Aorta (tissue), 5 donors: ENCODE measurements at regions not wholly inside any gene's neighbourhood (a gene's known extent, or its start where the extent isn't known, plus 50 kb on each side); places are given as distances from the start of the nearest gene placed in this dataset.
A peak's percentile ranks its signal among the peaks of the same experiment; 100 is the strongest.

ENCODE experiments used
- ATAC-seq: fragments of 200-7000 bp; cut with Tn5 transposase; one replicate; pipeline ENCODE4 v1.9.1; 2022; ENCODE audit warnings: moderate library complexity; ENCODE audit not compliant: low FRiP score
- DNase-seq, 2 donors: peaks; one replicate each; pipeline ENCODE4 v3.0.0-alpha.2; 2020
- H3K27ac ChIP-seq, 2 donors: one replicate each; pipeline ENCODE4 v1.5.1; 2013; ENCODE audit warnings: low read length in 2 of 2, mild to moderate bottlenecking in 2 of 2, moderate library complexity in 2 of 2, control low read depth in 1 of 2, inconsistent platforms in 1 of 2, low read depth in 1 of 2
- H3K27me3 ChIP-seq, 2 donors: one replicate each; pipeline ENCODE4 v1.6.1; 2013; ENCODE audit warnings: control low read depth in 1 of 2, low read length in 1 of 2, mild to moderate bottlenecking in 1 of 2, moderate library complexity in 1 of 2; ENCODE audit not compliant: insufficient read depth in 2 of 2, control insufficient read depth in 1 of 2
- H3K36me3 ChIP-seq, 2 donors: one replicate each; pipeline ENCODE4 v1.6.1; 2013; ENCODE audit warnings: control low read depth in 1 of 2, low read length in 1 of 2, mild to moderate bottlenecking in 1 of 2; ENCODE audit not compliant: insufficient read depth in 2 of 2, control insufficient read depth in 1 of 2
- H3K4me1 ChIP-seq, 2 donors: one replicate each; pipeline ENCODE4 v1.6.1; 2013; ENCODE audit warnings: low read length in 2 of 2, control low read depth in 1 of 2, mild to moderate bottlenecking in 1 of 2, moderate library complexity in 1 of 2; ENCODE audit not compliant: insufficient read depth in 2 of 2, control insufficient read depth in 1 of 2
- H3K4me3 ChIP-seq, 2 donors: one replicate each; pipeline ENCODE4 v1.5.1; 2013; ENCODE audit warnings: low read length in 2 of 2, control low read depth in 1 of 2, mild to moderate bottlenecking in 1 of 2
- H3K9me3 ChIP-seq: one replicate; pipeline ENCODE4 v1.6.1; 2013; ENCODE audit warnings: mild to moderate bottlenecking, low read length; ENCODE audit not compliant: control insufficient read depth
- WGBS, 2 donors: extraction: QIAGEN DNeasy Blood & Tissue Kit; methylation state at CpG; one replicate each; pipeline ENCODE4 v1.1.7; 2013; 5-methylcytosine and 5-hydroxymethylcytosine counted together
- intact Hi-C, 2 donors: fragments of 100-400 bp; cut with DNase I; formaldehyde crosslinking; loops; one replicate each; pipeline versions ENCODE4 v1.14.2 to v1.15.0; 2022
- donor health status: healthy with polysubstance abuse.
- donor health status: Bipolar disorder and iron deficiency.
- donor health status: DM: no; HTN: no; CAD: no.
- donor health status: DM: no; HTN: no; CAD: no.
- donor health status: DM: yes; HTN: yes; CAD: no.

- ATAC-seq (no peak), DNase-seq (no peak)
- no peak overlapping the region for H3K27ac ChIP-seq
- 86 to 93% methylated on average over 3 of the region's 3 CpGs for WGBS, 2 donors
- H3K9me3 ChIP-seq = no peaks in the 10 kb centered on the region
- intact Hi-C loops = no loop called here
- H3K36me3 ChIP-seq = peaks cover 0 to 2% of the 10 kb centered on the region in 2 donors
- no peaks in the 10 kb centered on the region for H3K4me1 ChIP-seq
- H3K27me3 ChIP-seq = no peaks in the 10 kb centered on the region
- no peak overlapping the region for H3K4me3 ChIP-seq
Measured at GRCh38 chr20:11032611-11033010, 358.8 kb upstream of the JAG1 start.

GRCh38 chr20:11034025-11034424 is 360.2 kb upstream of the JAG1 start:
- no peaks in the 10 kb centered on the region for H3K9me3 ChIP-seq
- peaks cover 0 to 2% of the 10 kb centered on the region in 2 donors for H3K36me3 ChIP-seq
- no peak overlapping the region for H3K27ac ChIP-seq
- DNase-seq (no peak), ATAC-seq (no peak)
- WGBS, 2 donors = 98 to 100% methylated on average over 3 of the region's 3 CpGs
- no peak overlapping the region for H3K4me3 ChIP-seq
- intact Hi-C loops = no loop called here
- H3K4me1 ChIP-seq = no peaks in the 10 kb centered on the region
- H3K27me3 ChIP-seq = no peaks in the 10 kb centered on the region

GRCh38 chr20:11035211-11035610 is 361.4 kb upstream of the JAG1 start:
- H3K4me3 ChIP-seq = no peak overlapping the region
- H3K4me1 ChIP-seq = no peaks in the 10 kb centered on the region
- H3K36me3 ChIP-seq = peaks cover 0 to 2% of the 10 kb centered on the region in 2 donors
- no peaks in the 10 kb centered on the region for H3K9me3 ChIP-seq
- H3K27ac ChIP-seq = peak overlapping the region in 1 of 2 donors; percentile 23
- ATAC-seq (no peak), DNase-seq (peak; percentile 66 to 70)
- 5 to 6% methylated on average over 3 of the region's 3 CpGs for WGBS, 2 donors
- intact Hi-C loops = no loop called here
- H3K27me3 ChIP-seq = no peaks in the 10 kb centered on the region

- no peak for DNase-seq
- ATAC-seq = no peak
- 89 to 99% methylated on average over 1 of the region's 1 CpG for WGBS, 2 donors
- H3K4me1 ChIP-seq = no peaks in the 10 kb centered on the region
- H3K36me3 ChIP-seq = no peaks in the 10 kb centered on the region
- intact Hi-C loops = no loop called here
- H3K27me3 ChIP-seq = no peaks in the 10 kb centered on the region
- no peaks in the 10 kb centered on the region for H3K9me3 ChIP-seq
- H3K4me3 ChIP-seq = no peak overlapping the region
- H3K27ac ChIP-seq = no peak overlapping the region
Measured at GRCh38 chr20:11041396-11041795, 367.6 kb upstream of the JAG1 start.

GRCh38 chr20:11043001-11043400 is 369.2 kb upstream of the JAG1 start:
- H3K4me1 ChIP-seq = no peaks in the 10 kb centered on the region
- H3K36me3 ChIP-seq = no peaks in the 10 kb centered on the region
- no peak for ATAC-seq
- no peaks in the 10 kb centered on the region for H3K27me3 ChIP-seq
- intact Hi-C loops = no loop called here
- H3K4me3 ChIP-seq = no peak overlapping the region
- WGBS, 2 donors = 96 to 99% methylated on average over 2 of the region's 2 CpGs
- no peaks in the 10 kb centered on the region for H3K9me3 ChIP-seq
- H3K27ac ChIP-seq = no peak overlapping the region
- DNase-seq = no peak

- 80 to 84% methylated on average over 6 of the region's 6 CpGs for WGBS, 2 donors
- Histone ChIP-seq H3K27ac (no peak overlapping the region), H3K27me3 (no peaks in the 10 kb centered on the region), H3K9me3 (no peaks in the 10 kb centered on the region), H3K4me3 (no peak overlapping the region), H3K4me1 (no peaks in the 10 kb centered on the region), H3K36me3 (no peaks in the 10 kb centered on the region)
- DNase-seq = no peak
- no peak for ATAC-seq
- intact Hi-C loops = no loop called here
Measured at GRCh38 chr20:11044561-11044960, 370.8 kb upstream of the JAG1 start.

GRCh38 chr20:11045412-11046175 is 371.8 kb upstream of the JAG1 start:
- Histone ChIP-seq H3K4me3 (no peak overlapping the region), H3K9me3 (no peaks in the 10 kb centered on the region), H3K4me1 (no peaks in the 10 kb centered on the region), H3K36me3 (no peaks in the 10 kb centered on the region), H3K27me3 (no peaks in the 10 kb centered on the region), H3K27ac (no peak overlapping the region)
- intact Hi-C loops = no loop called here
- ATAC-seq (no peak), DNase-seq (no peak)
- WGBS, 2 donors = 93 to 95% methylated on average over 8 of the region's 8 CpGs

- 45 to 66% methylated on average over 2 of the region's 2 CpGs for WGBS, 2 donors
- H3K9me3 ChIP-seq = no peaks in the 10 kb centered on the region
- no peak overlapping the region for H3K27ac ChIP-seq
- H3K4me1 ChIP-seq = no peaks in the 10 kb centered on the region
- DNase-seq (no peak), ATAC-seq (no peak)
- no peaks in the 10 kb centered on the region for H3K36me3 ChIP-seq
- H3K4me3 ChIP-seq = no peak overlapping the region
- H3K27me3 ChIP-seq = no peaks in the 10 kb centered on the region
- intact Hi-C loops = no loop called here
Measured at GRCh38 chr20:11047559-11047958, 373.8 kb upstream of the JAG1 start.

- Histone ChIP-seq H3K4me3 (no peak overlapping the region), H3K36me3 (no peaks in the 10 kb centered on the region), H3K27ac (no peak overlapping the region), H3K9me3 (no peaks in the 10 kb centered on the region), H3K27me3 (no peaks in the 10 kb centered on the region), H3K4me1 (no peaks in the 10 kb centered on the region)
- no peak for DNase-seq
- intact Hi-C loops = no loop called here
- no peak for ATAC-seq
Measured at GRCh38 chr20:11048739-11049138, 374.9 kb upstream of the JAG1 start.
